NT2/D1 (cell line): ENCODE measurements at regions not wholly inside any gene's neighbourhood (a gene's known extent, or its start where the extent isn't known, plus 50 kb on each side); places are given as distances from the start of the nearest gene placed in this dataset.

Experiments
- DNase-seq: peaks from one replicate; pipeline ENCODE4 v3.0.0-alpha.2; 2011; ENCODE audit warnings: low read depth, low spot score
- H3K27me3 ChIP-seq: 2 replicates; pipeline ENCODE4 v1.6.0; 2011; ENCODE audit warnings: mild to moderate bottlenecking; ENCODE audit not compliant: insufficient read length, insufficient read depth
- H3K36me3 ChIP-seq: 2 replicates; pipeline ENCODE4 v1.6.1; 2011; ENCODE audit warnings: mild to moderate bottlenecking, low read length, mixed read lengths; ENCODE audit not compliant: insufficient read depth, insufficient read length
- H3K4me1 ChIP-seq: 2 replicates; pipeline ENCODE4 v1.5.1; 2011; ENCODE audit not compliant: insufficient read depth, insufficient read length
- H3K4me3 ChIP-seq: 2 replicates; pipeline ENCODE4 v1.5.1; 2011; ENCODE audit warnings: low read depth; ENCODE audit not compliant: insufficient read length
- H3K9ac ChIP-seq: 2 replicates; pipeline ENCODE4 v1.6.0; 2011; ENCODE audit warnings: low read depth; ENCODE audit not compliant: insufficient read length
- H3K9me3 ChIP-seq: 2 replicates; pipeline ENCODE4 v1.5.1; 2011; ENCODE audit warnings: mild to moderate bottlenecking, low read length; ENCODE audit not compliant: insufficient read depth
- ZNF274 ChIP-seq: IDR thresholded peaks from 2 replicates; pipeline ENCODE4 v1.6.1; 2011; ENCODE audit warnings: mild to moderate bottlenecking, low read depth, low read length

- Histone ChIP-seq H3K9me3 (peaks cover 14% of the 10 kb centered on the region), H3K4me3 (no peak overlapping the region)
These were observed 4746.2 kb upstream of the OR11H1 start for GRCh38 chr22:10781571-10782403.

More at GRCh38 chr22:10781571-10782403, 4746.2 kb upstream of the OR11H1 start:
- H3K36me3 ChIP-seq: no peaks in the 10 kb centered on the region
- no peak for DNase-seq
- no peaks in the 10 kb centered on the region for H3K4me1 ChIP-seq
- H3K9ac ChIP-seq: no peak overlapping the region
- no peak for TF ChIP-seq ZNF274
- H3K27me3 ChIP-seq: no peaks in the 10 kb centered on the region
